ENCODE measurements at regions not wholly inside any gene's neighbourhood (a gene's known extent, or its start where the extent isn't known, plus 50 kb on each side); places are given as distances from the start of the nearest gene placed in this dataset.
A peak's percentile ranks its signal among the peaks of the same experiment; 100 is the strongest.

- no peaks in the 10 kb centered on the region for H3K27me3 ChIP-seq (ENCODE audit: control insufficient read depth, insufficient read depth, low read length)
- H3K4me3 ChIP-seq (ENCODE audit: insufficient read depth, low read depth, low read length) = no peak overlapping the region
- no peaks in the 10 kb centered on the region for H3K36me3 ChIP-seq (replicated peaks; ENCODE audit: control insufficient read depth, insufficient read depth, low read length)
- peak; percentile 88 for DNase-seq
Measured at GRCh38 chr21:43277481-43278351, 108.9 kb downstream of the CRYAA start.

GRCh38 chr21:43276811-43277210, 108.0 kb downstream of the CRYAA start:
- H3K36me3 ChIP-seq (replicated peaks; ENCODE audit: control insufficient read depth, insufficient read depth, low read length) = no peaks in the 10 kb centered on the region
- DNase-seq = peak; percentile 73

GRCh38 chr21:43275421-43276211, 106.8 kb downstream of the CRYAA start:
- DNase-seq = peak; percentile 35
- H3K27me3 ChIP-seq (ENCODE audit: control insufficient read depth, insufficient read depth, low read length) = no peaks in the 10 kb centered on the region
- H3K4me3 ChIP-seq (ENCODE audit: insufficient read depth, low read depth, low read length) = no peak overlapping the region
- H3K36me3 ChIP-seq (replicated peaks; ENCODE audit: control insufficient read depth, insufficient read depth, low read length) = no peaks in the 10 kb centered on the region

More at GRCh38 chr21:43276811-43277210, 108.0 kb downstream of the CRYAA start:
- Histone ChIP-seq H3K27me3 (ENCODE audit: control insufficient read depth, insufficient read depth, low read length) (no peaks in the 10 kb centered on the region), H3K4me3 (ENCODE audit: insufficient read depth, low read depth, low read length) (no peak overlapping the region)

- Histone ChIP-seq H3K4me3 (ENCODE audit: insufficient read depth, low read depth, low read length) (no peak overlapping the region), H3K36me3 (replicated peaks; ENCODE audit: control insufficient read depth, insufficient read depth, low read length) (no peaks in the 10 kb centered on the region), H3K27me3 (ENCODE audit: control insufficient read depth, insufficient read depth, low read length) (no peaks in the 10 kb centered on the region)
- peak; percentile 52 for DNase-seq
Measured at GRCh38 chr21:43274946-43275310, 106.1 kb downstream of the CRYAA start.

- no peaks in the 10 kb centered on the region for H3K27me3 ChIP-seq (ENCODE audit: control insufficient read depth, insufficient read depth, low read length)
Measured at GRCh38 chr21:43274022-43274945, 105.5 kb downstream of the CRYAA start.

GRCh38 chr21:43273708-43274021, 104.9 kb downstream of the CRYAA start:
- no peaks in the 10 kb centered on the region for H3K27me3 ChIP-seq (ENCODE audit: control insufficient read depth, insufficient read depth, low read length)
- no peak overlapping the region for H3K4me3 ChIP-seq (ENCODE audit: insufficient read depth, low read depth, low read length)
- peak; percentile 60 for DNase-seq
- H3K36me3 ChIP-seq (replicated peaks; ENCODE audit: control insufficient read depth, insufficient read depth, low read length) = no peaks in the 10 kb centered on the region

More at GRCh38 chr21:43274022-43274945, 105.5 kb downstream of the CRYAA start:
- Histone ChIP-seq H3K4me3 (ENCODE audit: insufficient read depth, low read depth, low read length) (no peak overlapping the region), H3K36me3 (replicated peaks; ENCODE audit: control insufficient read depth, insufficient read depth, low read length) (no peaks in the 10 kb centered on the region)
- DNase-seq = peak; percentile 47

GRCh38 chr21:43273016-43273707, 104.4 kb downstream of the CRYAA start:
- Histone ChIP-seq H3K27me3 (ENCODE audit: control insufficient read depth, insufficient read depth, low read length) (no peaks in the 10 kb centered on the region), H3K36me3 (replicated peaks; ENCODE audit: control insufficient read depth, insufficient read depth, low read length) (no peaks in the 10 kb centered on the region), H3K4me3 (ENCODE audit: insufficient read depth, low read depth, low read length) (no peak overlapping the region)
- peak; percentile 57 for DNase-seq

- Histone ChIP-seq H3K27me3 (ENCODE audit: control insufficient read depth, insufficient read depth, low read length) (no peaks in the 10 kb centered on the region), H3K36me3 (replicated peaks; ENCODE audit: control insufficient read depth, insufficient read depth, low read length) (no peaks in the 10 kb centered on the region), H3K4me3 (ENCODE audit: insufficient read depth, low read depth, low read length) (no peak overlapping the region)
- DNase-seq = peak; percentile 50
Measured at GRCh38 chr21:43272591-43272990, 103.8 kb downstream of the CRYAA start.

GRCh38 chr21:43271452-43272020, 102.7 kb downstream of the CRYAA start:
- Histone ChIP-seq H3K4me3 (ENCODE audit: insufficient read depth, low read depth, low read length) (no peak overlapping the region), H3K27me3 (ENCODE audit: control insufficient read depth, insufficient read depth, low read length) (no peaks in the 10 kb centered on the region), H3K36me3 (replicated peaks; ENCODE audit: control insufficient read depth, insufficient read depth, low read length) (no peaks in the 10 kb centered on the region)
- DNase-seq = peak; percentile 36

- no peak overlapping the region for H3K4me3 ChIP-seq (ENCODE audit: insufficient read depth, low read depth, low read length)
- DNase-seq = peak; percentile 38
- no peaks in the 10 kb centered on the region for H3K27me3 ChIP-seq (ENCODE audit: control insufficient read depth, insufficient read depth, low read length)
- H3K36me3 ChIP-seq (replicated peaks; ENCODE audit: control insufficient read depth, insufficient read depth, low read length) = no peaks in the 10 kb centered on the region
Measured at GRCh38 chr21:43270800-43271301, 102.0 kb downstream of the CRYAA start.

GRCh38 chr21:43269957-43270705, 101.3 kb downstream of the CRYAA start:
- Histone ChIP-seq H3K27me3 (ENCODE audit: control insufficient read depth, insufficient read depth, low read length) (no peaks in the 10 kb centered on the region), H3K4me3 (ENCODE audit: insufficient read depth, low read depth, low read length) (no peak overlapping the region), H3K36me3 (replicated peaks; ENCODE audit: control insufficient read depth, insufficient read depth, low read length) (no peaks in the 10 kb centered on the region)
- peak; percentile 34 for DNase-seq

- H3K36me3 ChIP-seq (replicated peaks; ENCODE audit: control insufficient read depth, insufficient read depth, low read length) = no peaks in the 10 kb centered on the region
- H3K27me3 ChIP-seq (ENCODE audit: control insufficient read depth, insufficient read depth, low read length) = no peaks in the 10 kb centered on the region
- peak; percentile 94 for DNase-seq
- no peak overlapping the region for H3K4me3 ChIP-seq (ENCODE audit: insufficient read depth, low read depth, low read length)
Measured at GRCh38 chr21:43269440-43269839, 100.6 kb downstream of the CRYAA start.

- Histone ChIP-seq H3K36me3 (replicated peaks; ENCODE audit: control insufficient read depth, insufficient read depth, low read length) (no peaks in the 10 kb centered on the region), H3K4me3 (ENCODE audit: insufficient read depth, low read depth, low read length) (no peak overlapping the region), H3K27me3 (ENCODE audit: control insufficient read depth, insufficient read depth, low read length) (no peaks in the 10 kb centered on the region)
- peak; percentile 75 for DNase-seq
Measured at GRCh38 chr21:43268804-43269186, 100.0 kb downstream of the CRYAA start.
